GM23248 (cell line): ENCODE measurements at regions not wholly inside any gene's neighbourhood (a gene's known extent, or its start where the extent isn't known, plus 50 kb on each side); places are given as distances from the start of the nearest gene placed in this dataset.

Experiments
- DNase-seq: peaks from one replicate; pipeline ENCODE4 v3.0.0-alpha.2; 2015
- H2AFZ ChIP-seq: fragments of 200-600 bp; sonication (generic); 2 replicates; pipeline ENCODE4 v1.6.1; 2016; ENCODE audit warnings: antibody characterized with exemption
- H3F3A ChIP-seq: fragments of 200-600 bp; sonication (generic); 2 replicates; pipeline ENCODE4 v1.6.1; 2016; ENCODE audit warnings: mild to moderate bottlenecking, antibody characterized with exemption, mixed run types; ENCODE audit not compliant: insufficient read depth
- H3K27ac ChIP-seq: fragments of 200-600 bp; sonication (generic); 2 replicates; pipeline ENCODE4 v1.5.1; 2016; ENCODE audit warnings: mild to moderate bottlenecking
- H3K27me3 ChIP-seq: fragments of 200-600 bp; sonication (generic); replicated peaks from 2 replicates; pipeline ENCODE4 v1.6.1; 2016; ENCODE audit warnings: mild to moderate bottlenecking; ENCODE audit not compliant: insufficient read depth
- H3K36me3 ChIP-seq: fragments of 200-600 bp; sonication (generic); 2 replicates; pipeline ENCODE4 v1.6.1; 2016; ENCODE audit warnings: low read depth, mild to moderate bottlenecking
- H3K4me1 ChIP-seq: fragments of 200-600 bp; sonication (generic); 2 replicates; pipeline ENCODE4 v1.6.1; 2016; ENCODE audit warnings: mild to moderate bottlenecking; ENCODE audit not compliant: insufficient read depth
- H3K4me2 ChIP-seq: fragments of 200-600 bp; sonication (generic); one replicate; pipeline ENCODE4 v1.6.1; 2016; ENCODE audit warnings: mild to moderate bottlenecking; ENCODE audit not compliant: unreplicated experiment
- H3K4me3 ChIP-seq: fragments of 200-600 bp; sonication (generic); 2 replicates; pipeline ENCODE4 v1.5.1; 2016; ENCODE audit warnings: mild to moderate bottlenecking
- H3K79me2 ChIP-seq: fragments of 200-600 bp; sonication (generic); 2 replicates; pipeline ENCODE4 v1.6.1; 2016; ENCODE audit warnings: mild to moderate bottlenecking; ENCODE audit not compliant: insufficient read depth
- H3K9ac ChIP-seq: fragments of 200-600 bp; sonication (generic); 2 replicates; pipeline ENCODE4 v1.6.1; 2016; ENCODE audit warnings: mild to moderate bottlenecking
- H3K9me2 ChIP-seq: fragments of 200-600 bp; sonication (generic); 2 replicates; pipeline ENCODE4 v1.6.1; 2016; ENCODE audit warnings: mixed run types, mild to moderate bottlenecking, moderate library complexity; ENCODE audit not compliant: insufficient read depth
- H3K9me3 ChIP-seq: fragments of 200-600 bp; sonication (generic); one replicate; pipeline ENCODE4 v1.6.1; 2017; ENCODE audit warnings: low read depth
- H4K20me1 ChIP-seq: fragments of 200-600 bp; sonication (generic); 2 replicates; pipeline ENCODE4 v1.6.0; 2016; ENCODE audit not compliant: insufficient read depth
- EZH2 ChIP-seq: fragments of 200-600 bp; sonication (generic); IDR thresholded peaks from 2 replicates; pipeline ENCODE4 v1.6.1; 2018; ENCODE audit warnings: antibody characterized with exemption, mild to moderate bottlenecking; ENCODE audit not compliant: insufficient read depth, poor library complexity, severe bottlenecking
- EZH2phosphoT487 ChIP-seq: fragments of 200-600 bp; sonication (generic); IDR thresholded peaks from 2 replicates; pipeline ENCODE4 v1.6.1; 2018; ENCODE audit warnings: antibody characterized with exemption, moderate library complexity, mild to moderate bottlenecking, low read depth; ENCODE audit not compliant: insufficient read depth
- WGBS, 2 experiments: methylation state at CpG; one replicate each; pipeline ENCODE4 v1.1.6; 2015 to 2017; ENCODE audit warnings: low lambda C conversion rate in 2 of 2, low coverage in 1 of 2; ENCODE audit errors: missing lambda C conversion rate in 2 of 2; 5-methylcytosine and 5-hydroxymethylcytosine counted together
- in situ Hi-C: fragments of 300-500 bp; cut with MboI; formaldehyde crosslinking; loops from 2 replicates; pipeline ENCODE4 v1.15.0; 2020

DNA sequence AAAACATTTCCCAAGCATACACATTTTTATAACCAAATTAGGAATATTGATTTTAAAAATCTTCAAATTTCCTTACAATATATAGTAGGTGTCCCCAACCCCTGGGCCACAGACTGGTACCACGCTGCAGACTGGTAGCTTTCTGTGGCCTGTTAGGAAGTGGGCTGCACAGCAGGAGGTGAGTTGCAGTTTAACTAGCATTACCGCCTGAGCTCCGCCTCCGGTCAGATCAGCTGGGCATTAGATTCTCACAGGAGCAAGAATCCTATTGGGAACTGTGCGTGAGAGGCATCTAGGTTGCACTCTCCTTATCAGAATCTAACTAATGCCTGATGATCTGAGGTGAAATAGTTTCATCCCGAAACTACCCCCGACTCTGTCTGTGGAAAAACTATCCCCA lies 62.1 kb downstream of the ZWINT start:
- 44 to 51% methylated on average over 7 of the region's 7 CpGs for WGBS, 2 experiments
- no peak overlapping the region for H3K9ac ChIP-seq
- in situ Hi-C loops: no loop called here
- no peaks in the 10 kb centered on the region for H3K9me3 ChIP-seq
- no peak for DNase-seq
- no peaks in the 10 kb centered on the region for H4K20me1 ChIP-seq
- H3K9me2 ChIP-seq: no peaks in the 10 kb centered on the region
- H3K79me2 ChIP-seq: no peaks in the 10 kb centered on the region
- TF ChIP-seq EZH2: no peak
- TF ChIP-seq EZH2phosphoT487: no peak
- H3K27ac ChIP-seq: no peak overlapping the region
- H3K4me3 ChIP-seq: no peak overlapping the region
- H3K4me1 ChIP-seq: no peaks in the 10 kb centered on the region
- H2AFZ ChIP-seq: no peak overlapping the region
- no peaks in the 10 kb centered on the region for H3K36me3 ChIP-seq
- H3K4me2 ChIP-seq: no peak overlapping the region
- no peaks in the 10 kb centered on the region for H3F3A ChIP-seq
- H3K27me3 ChIP-seq: no peaks in the 10 kb centered on the region

GRCh38 chr10:56296618-56297017 lies 64.4 kb downstream of the ZWINT start:
- WGBS, 2 experiments: 57 to 80% methylated on average over 1 of the region's 1 CpG
- no peak for DNase-seq
- in situ Hi-C loops: no loop called here
- Histone ChIP-seq H3K36me3 (no peaks in the 10 kb centered on the region), H3K27ac (no peak overlapping the region), H4K20me1 (no peaks in the 10 kb centered on the region), H2AFZ (no peak overlapping the region), H3K9me3 (no peaks in the 10 kb centered on the region), H3K4me2 (no peak overlapping the region), H3K4me3 (no peak overlapping the region), H3K27me3 (no peaks in the 10 kb centered on the region), H3F3A (no peaks in the 10 kb centered on the region), H3K9me2 (no peaks in the 10 kb centered on the region), H3K9ac (no peak overlapping the region), H3K79me2 (no peaks in the 10 kb centered on the region), H3K4me1 (no peaks in the 10 kb centered on the region)
- TF ChIP-seq EZH2 (no peak), EZH2phosphoT487 (no peak)

DNA sequence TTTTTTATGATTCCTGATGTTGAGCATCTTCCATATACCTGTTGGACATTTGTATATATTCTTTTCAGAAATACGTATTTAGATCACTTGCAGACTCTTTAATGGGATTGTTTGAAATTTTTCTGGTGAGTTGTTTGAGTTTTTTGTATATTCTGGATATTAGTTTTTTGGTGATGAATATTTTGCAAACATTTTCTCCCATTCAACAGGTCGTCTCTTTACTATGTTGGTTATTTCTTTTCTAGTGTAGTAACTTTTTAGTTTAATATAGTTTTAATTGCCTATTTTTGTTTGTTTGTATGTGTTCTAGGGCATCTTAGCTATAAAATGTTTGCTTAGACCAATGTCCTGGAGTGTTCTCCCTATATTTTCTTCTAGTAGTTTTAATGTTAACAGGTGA lies 72.7 kb downstream of the ZWINT start:
- Histone ChIP-seq H3K9me3 (no peaks in the 10 kb centered on the region), H3K27ac (no peak overlapping the region), H3K4me2 (no peak overlapping the region), H2AFZ (no peak overlapping the region), H3K9ac (no peak overlapping the region), H3K79me2 (no peaks in the 10 kb centered on the region), H4K20me1 (no peaks in the 10 kb centered on the region), H3K4me3 (no peak overlapping the region), H3K36me3 (no peaks in the 10 kb centered on the region), H3F3A (no peaks in the 10 kb centered on the region), H3K4me1 (no peaks in the 10 kb centered on the region), H3K27me3 (no peaks in the 10 kb centered on the region), H3K9me2 (no peaks in the 10 kb centered on the region)
- DNase-seq: no peak
- TF ChIP-seq EZH2 (no peak), EZH2phosphoT487 (no peak)
- WGBS, 2 experiments: 9 to 18% methylated on average over 2 of the region's 2 CpGs
- in situ Hi-C loops: no loop called here

DNA sequence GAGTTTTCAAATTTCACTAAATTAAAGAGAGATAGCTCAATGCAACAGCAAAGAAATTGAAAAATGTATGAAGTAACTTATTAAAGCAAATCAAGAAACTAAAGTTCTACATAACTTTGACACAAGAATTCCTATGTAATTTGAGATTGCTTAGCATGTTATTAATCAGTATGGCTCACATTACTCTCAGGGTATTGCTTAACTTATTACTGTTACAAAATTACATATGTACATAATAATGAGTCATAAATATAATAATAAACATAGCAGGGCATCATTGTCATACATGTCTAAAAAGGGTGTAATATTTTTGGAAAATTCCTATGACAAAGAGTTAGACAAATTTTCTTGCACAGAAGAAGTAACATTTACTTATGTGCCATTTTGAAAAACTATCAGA lies 75.0 kb downstream of the ZWINT start:
- no peaks in the 10 kb centered on the region for H3K4me1 ChIP-seq
- no peaks in the 10 kb centered on the region for H4K20me1 ChIP-seq
- no peak overlapping the region for H3K4me2 ChIP-seq
- H3K36me3 ChIP-seq: no peaks in the 10 kb centered on the region
- no peaks in the 10 kb centered on the region for H3K27me3 ChIP-seq
- no peaks in the 10 kb centered on the region for H3F3A ChIP-seq
- in situ Hi-C loops: no loop called here
- TF ChIP-seq EZH2 (no peak), EZH2phosphoT487 (no peak)
- H3K4me3 ChIP-seq: no peak overlapping the region
- no peak overlapping the region for H3K9ac ChIP-seq
- no peak overlapping the region for H2AFZ ChIP-seq
- H3K79me2 ChIP-seq: no peaks in the 10 kb centered on the region
- no peak for DNase-seq
- no peaks in the 10 kb centered on the region for H3K9me3 ChIP-seq
- H3K27ac ChIP-seq: no peak overlapping the region
- no peaks in the 10 kb centered on the region for H3K9me2 ChIP-seq

- Histone ChIP-seq H2AFZ (no peak overlapping the region), H3K9me3 (no peaks in the 10 kb centered on the region), H3K9ac (no peak overlapping the region), H3F3A (no peaks in the 10 kb centered on the region), H3K4me1 (no peaks in the 10 kb centered on the region), H4K20me1 (no peaks in the 10 kb centered on the region), H3K27ac (no peak overlapping the region), H3K27me3 (no peaks in the 10 kb centered on the region), H3K36me3 (no peaks in the 10 kb centered on the region), H3K4me2 (no peak overlapping the region), H3K4me3 (no peak overlapping the region), H3K79me2 (no peaks in the 10 kb centered on the region), H3K9me2 (no peaks in the 10 kb centered on the region)
- no peak for TF ChIP-seq EZH2
- no peak for TF ChIP-seq EZH2phosphoT487
- DNase-seq: no peak
- in situ Hi-C loops: no loop called here
These were observed 81.8 kb downstream of the ZWINT start for GRCh38 chr10:56279270-56279669.
